Skin epidermis (tissue), 12 donors: ENCODE measurements at regions not wholly inside any gene's neighbourhood (a gene's known extent, or its start where the extent isn't known, plus 50 kb on each side); places are given as distances from the start of the nearest gene placed in this dataset.

Source experiments
- H3K27ac ChIP-seq, 21 experiments: fragments of 200-600 bp; sonication (generic) in 11 of 21; one replicate each; pipeline ENCODE4 v1.5.0; 2020; ENCODE audit warnings: mild to moderate bottlenecking in 3 of 21, inconsistent platforms in 2 of 21, moderate library complexity in 2 of 21
- H3K4me3 ChIP-seq, 7 experiments: fragments of 200-600 bp; sonication (generic) in 2 of 7; one replicate each; pipeline ENCODE4 v1.5.0; 2020; ENCODE audit warnings: inconsistent platforms in 2 of 7, mild to moderate bottlenecking in 2 of 7, moderate library complexity in 1 of 7

DNA sequence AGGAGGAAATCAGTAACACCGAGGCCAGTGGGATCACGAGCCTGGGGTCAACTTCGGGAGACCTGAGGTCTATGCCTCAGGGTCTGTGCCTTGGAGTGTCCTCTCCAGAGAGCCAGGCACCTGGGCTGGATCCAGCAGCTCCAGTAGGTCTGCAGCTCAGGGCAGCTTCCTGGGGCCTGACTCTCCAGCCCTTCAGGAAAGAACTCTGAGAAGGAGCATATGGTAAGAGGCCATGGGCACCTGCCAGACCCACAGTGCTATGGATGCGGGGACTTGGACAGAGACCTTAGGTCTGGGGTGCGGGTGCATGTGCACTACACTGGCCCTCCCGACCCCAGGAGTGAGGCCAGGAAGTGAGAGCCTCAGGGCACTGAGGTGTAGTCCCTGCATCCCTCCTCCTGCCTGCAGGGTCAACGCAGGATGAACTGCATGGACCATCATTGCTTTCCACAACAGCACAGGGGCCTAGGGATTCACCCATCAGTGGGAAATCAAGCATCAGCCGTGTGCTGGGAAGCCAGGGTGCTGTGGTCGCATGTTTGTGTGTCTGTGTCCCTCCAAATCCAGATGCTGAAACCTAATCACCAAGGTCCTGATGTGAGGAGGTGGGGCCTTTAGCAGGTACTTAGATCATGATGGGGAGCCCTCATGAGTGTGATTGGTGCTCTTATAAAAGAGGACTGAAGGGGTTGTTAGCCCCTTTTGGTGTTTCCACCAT is 210.9 kb upstream of the CST7 start:
- Histone ChIP-seq H3K4me3 (no peak overlapping the region), H3K27ac (no peak overlapping the region)

DNA sequence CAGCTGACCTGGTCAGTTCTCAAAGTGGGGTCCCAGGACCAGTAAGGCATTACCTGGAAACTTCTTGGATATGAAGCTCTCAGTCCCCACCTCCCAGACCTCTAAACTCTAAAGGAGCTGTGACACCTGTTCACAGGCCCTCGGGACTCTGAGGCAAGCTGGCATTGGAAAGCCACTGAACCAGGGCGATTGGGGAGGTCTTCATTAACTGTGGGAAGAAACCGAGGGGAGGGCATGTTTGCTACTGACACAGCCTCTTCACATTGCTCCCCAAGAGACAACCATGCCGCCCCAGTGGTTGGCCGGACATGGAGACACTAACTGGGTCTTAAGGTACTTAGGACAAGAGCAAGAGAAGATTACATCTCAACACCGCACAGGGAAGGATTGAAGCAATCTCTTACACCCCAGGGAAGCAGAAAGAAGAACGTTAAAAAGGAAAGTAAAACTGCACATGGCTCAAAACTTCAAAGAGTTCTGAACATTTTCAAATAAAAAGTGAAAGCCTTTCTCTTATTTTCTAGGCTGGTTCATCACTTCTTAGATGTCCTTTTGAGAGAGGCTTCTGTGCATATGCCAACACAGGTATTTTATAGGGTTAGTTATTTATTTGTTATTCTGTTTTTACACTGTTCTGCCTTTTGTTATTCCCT is 210.0 kb upstream of the CST7 start:
- H3K4me3 ChIP-seq, result no peak overlapping the region
- no peak overlapping the region for H3K27ac ChIP-seq

DNA sequence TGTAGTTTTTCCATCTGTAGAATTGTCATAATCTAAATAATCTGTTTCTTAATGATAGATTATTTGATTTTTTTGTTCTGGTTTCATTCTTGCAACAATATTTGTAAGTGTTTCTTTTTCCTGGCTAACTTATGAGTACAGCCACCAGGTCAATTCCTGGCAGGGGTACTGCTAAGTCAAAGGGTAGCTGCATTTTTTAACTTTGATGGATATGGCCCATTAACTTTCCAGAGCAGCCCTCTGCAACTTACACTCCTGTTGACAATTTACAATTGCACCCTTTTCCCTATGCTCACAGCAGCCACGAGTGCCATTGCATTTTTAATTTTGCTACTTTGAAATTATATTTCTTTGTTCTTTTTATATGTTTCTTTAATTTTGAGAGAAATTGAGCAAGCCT is 209.3 kb upstream of the CST7 start:
- no peak overlapping the region for H3K27ac ChIP-seq

DNA sequence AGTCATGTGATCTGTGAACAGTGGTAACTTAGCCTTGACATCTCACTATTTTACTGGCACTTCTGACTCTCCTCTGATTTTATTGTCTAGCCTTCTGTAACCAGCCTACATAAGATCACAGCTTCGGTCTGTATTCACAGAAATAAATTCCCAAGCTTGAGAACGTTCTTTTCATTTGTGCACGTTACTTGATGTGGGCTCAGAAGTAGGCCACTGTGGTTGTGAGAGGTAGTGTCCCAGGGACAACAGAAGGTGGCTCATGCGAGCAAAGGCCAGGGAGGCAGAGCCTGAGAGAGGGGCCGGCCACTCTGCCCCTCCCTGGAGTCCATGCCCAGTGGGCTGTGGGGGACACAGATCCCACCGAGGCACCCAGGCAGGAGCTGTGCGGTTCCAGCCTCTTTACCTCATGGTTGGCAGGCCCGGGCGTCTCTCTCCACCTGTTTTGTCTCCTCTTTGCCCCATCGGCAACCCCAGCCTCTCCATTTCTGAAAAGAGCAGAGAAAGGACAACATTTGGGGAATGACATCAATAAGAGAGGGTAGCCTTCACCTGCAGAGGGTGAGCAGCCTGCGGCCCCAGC is 207.5 kb upstream of the CST7 start:
- no peak overlapping the region for H3K27ac ChIP-seq
- no peak overlapping the region for H3K4me3 ChIP-seq

More for the DNA sequence above, 209.3 kb upstream of the CST7 start:
- no peak overlapping the region for H3K4me3 ChIP-seq

DNA sequence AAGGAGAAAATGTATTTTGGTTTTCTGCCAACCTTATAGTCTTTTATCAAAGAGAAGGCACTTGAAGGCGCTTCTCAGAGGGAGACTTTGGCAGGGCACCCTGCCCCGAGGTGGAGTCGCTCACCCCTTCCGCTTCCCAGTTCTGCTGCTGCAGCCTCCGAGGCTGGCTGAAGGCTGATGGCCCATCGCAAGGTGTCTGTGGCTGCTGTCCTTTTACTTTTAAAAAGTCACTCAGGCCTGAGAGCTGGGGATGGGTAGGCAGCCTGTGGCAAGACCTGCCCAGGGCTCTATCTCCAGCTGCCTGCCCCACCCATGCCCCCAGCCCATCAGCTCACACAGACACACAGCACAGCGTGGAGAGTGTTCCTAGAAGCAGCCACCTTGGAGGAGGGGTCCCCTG is 206.6 kb upstream of the CST7 start:
- H3K4me3 ChIP-seq, result no peak overlapping the region
- H3K27ac ChIP-seq, result no peak overlapping the region

DNA sequence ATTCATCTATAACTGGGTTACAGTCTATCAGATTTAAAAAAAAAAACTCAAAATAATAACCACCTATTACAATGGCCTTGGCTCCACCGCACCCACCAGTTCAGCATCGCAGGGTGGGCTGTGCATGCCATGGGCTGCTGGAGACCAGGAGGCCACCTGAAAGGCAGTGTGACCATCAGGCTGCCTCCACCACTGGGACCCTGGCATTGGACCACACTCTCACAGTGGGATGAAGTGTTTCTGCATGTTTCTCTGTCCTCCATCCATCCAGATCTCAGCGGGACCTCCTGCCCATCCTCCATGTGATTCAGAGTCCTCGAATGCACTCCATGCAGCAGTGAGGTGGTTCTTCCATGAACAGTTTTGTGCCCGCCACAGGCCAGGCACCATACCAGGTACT is 206.1 kb upstream of the CST7 start:
- Histone ChIP-seq H3K4me3 (no peak overlapping the region), H3K27ac (no peak overlapping the region)

DNA sequence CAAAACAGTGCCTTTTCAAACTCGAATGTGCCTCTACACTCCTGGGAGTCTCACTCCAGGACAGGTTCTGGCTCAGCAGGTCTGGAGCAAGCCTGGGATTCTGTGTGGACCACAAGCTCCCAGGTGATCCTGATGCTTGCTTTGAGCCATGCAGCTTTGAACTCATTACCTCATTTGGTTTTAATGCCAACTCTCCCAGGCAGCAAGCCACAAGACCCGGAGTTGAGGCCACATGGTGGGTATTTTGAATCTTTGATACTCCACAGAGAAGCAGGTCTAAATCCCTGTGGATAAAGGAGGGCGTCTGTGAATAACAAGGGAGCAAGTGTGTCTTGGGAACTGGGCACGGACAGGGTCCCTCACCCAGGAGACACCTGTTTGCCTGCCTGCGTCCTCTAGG is 205.4 kb upstream of the CST7 start:
- Histone ChIP-seq H3K27ac (no peak overlapping the region), H3K4me3 (no peak overlapping the region)

DNA sequence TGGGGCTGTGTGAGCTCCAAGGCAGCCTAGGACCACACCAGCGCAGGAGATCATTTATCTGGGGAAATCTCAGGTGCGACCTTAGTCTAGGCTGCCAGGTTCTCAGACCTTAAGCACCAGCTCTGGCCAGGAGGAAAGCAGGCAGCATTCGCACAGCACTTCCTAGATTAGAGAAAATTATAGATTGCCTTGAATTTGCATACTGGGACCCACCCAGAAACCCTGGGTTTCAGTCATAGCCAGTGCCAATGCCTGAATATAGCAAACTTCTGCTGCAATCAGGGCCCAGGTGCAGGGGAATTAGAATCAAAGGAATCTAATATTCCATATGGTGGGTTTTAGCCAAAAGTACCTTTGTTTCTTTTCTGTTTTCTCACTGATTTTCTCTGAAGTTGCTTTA is 204.3 kb upstream of the CST7 start:
- H3K4me3 ChIP-seq, result no peak overlapping the region

DNA sequence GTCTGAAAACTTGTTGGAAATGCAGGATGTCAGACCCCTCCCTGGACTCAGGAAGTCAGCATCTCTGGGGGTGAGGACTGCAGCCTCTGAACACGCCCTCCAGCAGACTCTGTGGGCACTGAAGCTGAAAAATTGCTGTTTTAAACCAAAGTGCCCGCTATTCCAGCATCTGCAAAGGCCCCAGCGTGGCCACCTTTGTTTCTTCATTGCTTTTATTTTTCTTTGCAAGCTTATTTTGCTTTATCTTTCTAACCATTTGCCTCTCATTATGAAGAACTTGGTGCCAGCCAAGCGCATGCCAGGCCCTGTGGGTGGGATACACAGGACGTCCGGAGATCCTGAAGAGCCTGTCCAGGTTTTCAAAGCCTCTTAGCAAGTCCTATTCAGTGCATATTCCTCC is 203.9 kb upstream of the CST7 start:
- no peak overlapping the region for H3K27ac ChIP-seq

More for the DNA sequence above, 204.3 kb upstream of the CST7 start:
- no peak overlapping the region for H3K27ac ChIP-seq

DNA sequence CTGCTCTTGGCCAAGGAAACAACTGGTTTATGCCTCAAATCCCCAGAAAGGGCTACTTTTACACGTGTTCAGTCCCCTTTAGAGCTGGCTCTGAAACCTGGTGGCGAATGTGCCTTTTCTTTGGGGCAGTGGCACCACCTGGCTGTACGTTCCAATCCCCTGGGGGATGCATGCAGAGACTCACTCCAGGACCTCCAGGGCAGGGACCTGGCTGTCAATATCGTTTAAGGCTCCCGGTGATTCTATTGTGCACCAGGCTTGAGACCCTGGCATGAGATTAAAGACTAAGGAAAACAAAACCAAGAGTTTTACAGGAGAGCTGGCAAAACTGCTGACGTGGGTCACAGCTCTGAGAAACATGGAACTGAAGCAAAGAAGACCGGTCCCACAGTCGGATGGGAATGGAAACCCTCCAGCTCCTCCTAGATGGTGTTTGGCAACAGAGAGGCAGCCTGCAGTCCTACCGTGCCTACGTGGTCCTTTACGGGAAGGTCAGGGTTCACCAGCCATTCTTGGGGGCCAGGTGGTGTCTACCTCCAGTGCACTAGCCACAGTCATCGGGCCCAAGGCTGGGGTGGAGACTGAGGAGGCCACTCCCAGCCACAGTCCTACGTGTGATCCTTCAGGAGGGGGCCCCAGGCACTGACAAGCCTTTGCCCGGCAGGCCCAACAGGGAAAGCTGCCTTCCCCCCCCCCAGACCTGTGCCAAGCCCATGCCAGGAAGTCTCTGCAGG is 203.3 kb upstream of the CST7 start:
- Histone ChIP-seq H3K4me3 (no peak overlapping the region), H3K27ac (no peak overlapping the region)

More for the DNA sequence above, 203.9 kb upstream of the CST7 start:
- no peak overlapping the region for H3K4me3 ChIP-seq

DNA sequence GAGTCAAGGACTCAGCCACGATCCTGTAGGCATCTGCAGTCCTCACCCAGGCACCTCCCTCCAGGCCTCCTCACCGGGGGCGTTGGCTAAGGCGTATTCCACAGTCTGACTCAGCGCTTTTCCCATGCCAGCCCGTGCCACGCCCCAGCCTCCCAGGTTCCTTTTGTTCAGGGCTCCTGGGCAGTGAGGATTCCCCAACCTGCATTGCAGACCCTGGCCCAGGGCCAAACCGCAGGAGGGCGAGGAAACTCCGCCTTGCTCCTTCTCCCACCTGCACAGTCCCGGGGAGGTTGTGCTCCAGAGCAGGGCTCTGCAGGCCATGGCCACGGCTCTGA is 202.8 kb upstream of the CST7 start:
- Histone ChIP-seq H3K4me3 (no peak overlapping the region), H3K27ac (no peak overlapping the region)

DNA sequence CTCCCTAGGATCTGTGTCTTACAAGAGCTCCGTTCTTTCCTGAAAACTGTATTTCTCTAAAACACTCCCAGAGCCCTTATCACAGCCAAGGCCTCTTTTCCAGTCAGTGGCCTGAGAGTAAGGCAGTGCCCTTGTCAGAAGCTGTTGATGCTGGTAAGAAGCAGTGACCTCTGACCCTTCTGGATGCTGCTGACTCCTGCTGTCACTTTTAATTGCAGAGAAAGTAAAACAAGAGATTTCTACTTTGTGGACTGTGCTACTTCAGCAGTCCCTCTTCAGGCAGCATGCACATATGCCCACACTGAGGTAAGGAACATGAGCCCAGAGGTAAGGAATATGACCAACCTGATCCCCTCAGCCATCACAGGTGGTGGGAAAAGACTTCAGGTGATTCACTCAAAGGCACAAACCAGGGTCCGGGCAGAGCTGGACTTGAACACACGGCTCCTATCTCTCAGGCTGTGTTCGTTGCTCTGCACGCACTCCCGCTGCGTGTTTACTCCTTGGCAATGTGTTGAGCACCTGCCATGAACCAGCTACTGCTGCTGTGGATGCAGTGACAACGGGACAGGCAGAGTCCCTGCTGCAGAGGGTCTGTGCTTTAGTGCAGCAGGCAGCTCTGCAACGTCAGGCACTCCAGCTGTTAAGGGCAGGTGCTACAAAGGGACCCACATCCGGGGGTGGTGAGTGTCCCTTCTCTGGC is 201.9 kb upstream of the CST7 start:
- Histone ChIP-seq H3K4me3 (no peak overlapping the region), H3K27ac (no peak overlapping the region)

DNA sequence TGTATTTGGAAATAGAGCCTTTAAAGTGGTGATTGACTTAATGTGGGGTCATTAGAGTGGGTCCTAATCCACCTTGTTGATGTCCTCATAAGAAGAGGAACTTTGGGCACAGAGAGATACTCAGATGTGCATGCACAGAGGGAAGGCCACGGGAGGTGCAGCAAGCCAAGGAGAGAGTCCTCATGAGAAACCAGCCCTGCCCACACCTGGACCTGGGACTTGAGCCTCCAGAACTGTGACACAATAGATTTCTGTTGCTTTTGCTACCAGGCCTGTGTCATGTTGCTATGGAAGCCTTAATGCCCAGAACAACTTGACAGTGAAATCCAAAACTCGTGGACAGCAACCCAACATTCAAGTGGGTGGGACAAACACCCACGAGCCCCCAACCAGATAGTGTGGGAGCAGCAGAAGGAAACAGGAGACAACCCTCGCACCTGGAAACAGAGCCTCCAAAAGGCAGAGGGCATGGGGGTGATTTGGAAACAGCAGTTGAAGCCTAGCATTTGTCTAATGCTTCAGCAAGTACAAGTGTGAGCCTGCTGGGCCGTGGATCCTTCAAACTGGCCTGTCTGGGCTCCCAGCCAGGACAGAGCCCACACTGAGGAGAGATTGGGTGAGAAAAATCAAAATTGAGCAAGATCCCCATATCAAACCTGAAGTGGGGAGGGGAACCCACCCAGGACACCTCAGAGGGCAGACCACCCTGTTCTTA is 201.0 kb upstream of the CST7 start:
- Histone ChIP-seq H3K27ac (no peak overlapping the region), H3K4me3 (no peak overlapping the region)

DNA sequence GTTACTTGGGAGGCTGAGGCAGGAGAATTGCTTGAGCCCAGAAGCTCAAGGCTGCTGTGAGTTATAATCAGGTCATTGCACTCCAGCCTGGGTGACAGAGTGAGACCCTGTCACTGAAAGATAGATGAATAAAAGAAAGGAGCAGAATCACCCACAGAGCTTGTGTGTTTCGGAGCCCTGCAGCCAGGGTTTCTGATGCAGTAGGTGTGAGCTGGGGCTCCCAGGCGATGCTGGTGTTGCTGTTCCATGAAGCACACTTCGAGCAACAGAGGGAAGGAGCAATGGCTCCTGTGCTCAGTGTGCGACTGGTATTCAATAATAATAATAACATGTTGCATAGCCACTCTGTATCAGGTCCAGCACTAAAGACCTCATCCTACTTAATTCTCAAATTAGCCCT is 197.5 kb upstream of the CST7 start:
- no peak overlapping the region for H3K4me3 ChIP-seq
- no peak overlapping the region for H3K27ac ChIP-seq

DNA sequence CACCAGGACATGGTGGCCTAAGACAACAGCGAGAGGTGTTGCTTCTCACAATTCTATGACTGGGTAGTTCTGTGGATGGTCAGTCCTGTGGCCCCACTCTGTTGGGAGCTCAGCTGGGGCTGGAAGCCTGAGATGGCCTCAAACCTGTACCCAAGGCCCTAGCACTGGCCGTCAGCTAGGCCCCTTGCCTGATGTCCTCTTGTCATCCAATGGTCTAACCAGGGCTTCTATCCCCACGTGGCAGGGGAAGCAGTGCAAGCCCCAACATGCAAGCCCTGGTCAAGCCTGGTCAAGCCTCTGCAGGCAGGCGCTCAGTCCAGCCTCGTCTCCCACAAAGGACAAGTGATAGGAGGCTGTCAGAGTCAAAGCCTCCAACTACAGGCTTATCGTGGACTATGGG is 196.5 kb upstream of the CST7 start:
- no peak overlapping the region for H3K27ac ChIP-seq

DNA sequence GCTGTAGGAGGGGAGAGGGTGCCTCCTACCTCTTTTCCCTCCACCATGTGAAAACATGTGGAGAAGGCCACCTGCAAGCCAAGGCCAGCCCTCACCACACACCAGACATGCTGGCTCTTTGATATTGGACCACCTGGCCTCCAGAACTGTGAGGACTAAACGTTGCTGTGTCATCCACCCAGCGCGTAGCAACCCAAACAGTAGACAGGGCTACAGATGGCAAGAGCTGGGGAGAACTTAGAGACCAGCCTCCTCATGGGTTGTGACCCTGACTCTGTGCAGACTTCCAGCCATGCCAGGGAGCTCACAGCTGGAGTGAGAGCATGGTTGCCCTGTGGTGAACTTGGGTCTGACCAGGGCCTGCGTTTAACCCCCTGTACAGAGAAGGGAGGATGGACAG is 195.9 kb upstream of the CST7 start:
- no peak overlapping the region for H3K4me3 ChIP-seq
- no peak overlapping the region for H3K27ac ChIP-seq

More for the DNA sequence above, 196.5 kb upstream of the CST7 start:
- H3K4me3 ChIP-seq, result no peak overlapping the region

DNA sequence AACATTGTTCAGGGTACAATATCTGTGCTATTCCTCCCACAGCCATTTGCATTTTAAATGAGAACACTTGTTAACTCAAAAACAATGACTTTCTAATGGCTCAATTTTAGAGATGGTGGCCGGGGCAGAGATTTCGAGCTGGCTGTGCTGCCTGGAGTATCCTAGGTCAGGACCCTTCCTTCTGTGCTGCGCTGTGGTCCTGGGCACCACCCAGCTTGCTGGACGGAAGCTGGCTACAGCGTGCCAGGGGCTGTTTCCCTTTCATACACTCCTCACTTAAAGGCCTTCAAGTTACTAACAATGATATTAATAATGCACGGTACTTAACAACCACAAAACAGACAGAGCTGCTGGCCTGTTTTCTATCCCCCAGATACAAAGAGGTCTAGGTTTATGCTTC is 194.4 kb upstream of the CST7 start:
- Histone ChIP-seq H3K4me3 (no peak overlapping the region), H3K27ac (no peak overlapping the region)

DNA sequence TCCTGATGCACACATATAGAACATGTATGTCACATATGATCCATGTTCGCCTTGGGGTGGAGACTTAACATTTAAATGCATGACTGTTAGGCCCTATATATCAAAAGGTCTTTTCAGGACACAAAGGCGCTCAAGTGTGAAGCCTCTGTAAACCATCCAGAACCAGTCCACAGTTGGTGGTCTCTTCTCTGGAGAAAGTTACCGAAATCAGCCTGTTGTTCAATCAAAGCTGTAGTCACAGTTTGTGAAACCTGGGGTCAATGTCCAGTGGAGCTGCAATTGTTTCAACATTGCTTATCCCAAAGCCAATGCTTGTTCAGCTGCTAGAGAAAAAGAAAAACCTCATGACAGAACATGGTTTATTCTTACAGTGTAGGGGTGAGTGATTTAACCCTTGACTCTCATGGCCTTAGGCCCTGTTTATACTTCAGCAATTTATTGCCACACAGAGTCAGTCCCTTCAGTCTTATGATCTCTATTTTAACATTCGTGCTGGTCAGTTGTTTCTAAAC is 193.6 kb upstream of the CST7 start:
- Histone ChIP-seq H3K4me3 (no peak overlapping the region), H3K27ac (no peak overlapping the region)

DNA sequence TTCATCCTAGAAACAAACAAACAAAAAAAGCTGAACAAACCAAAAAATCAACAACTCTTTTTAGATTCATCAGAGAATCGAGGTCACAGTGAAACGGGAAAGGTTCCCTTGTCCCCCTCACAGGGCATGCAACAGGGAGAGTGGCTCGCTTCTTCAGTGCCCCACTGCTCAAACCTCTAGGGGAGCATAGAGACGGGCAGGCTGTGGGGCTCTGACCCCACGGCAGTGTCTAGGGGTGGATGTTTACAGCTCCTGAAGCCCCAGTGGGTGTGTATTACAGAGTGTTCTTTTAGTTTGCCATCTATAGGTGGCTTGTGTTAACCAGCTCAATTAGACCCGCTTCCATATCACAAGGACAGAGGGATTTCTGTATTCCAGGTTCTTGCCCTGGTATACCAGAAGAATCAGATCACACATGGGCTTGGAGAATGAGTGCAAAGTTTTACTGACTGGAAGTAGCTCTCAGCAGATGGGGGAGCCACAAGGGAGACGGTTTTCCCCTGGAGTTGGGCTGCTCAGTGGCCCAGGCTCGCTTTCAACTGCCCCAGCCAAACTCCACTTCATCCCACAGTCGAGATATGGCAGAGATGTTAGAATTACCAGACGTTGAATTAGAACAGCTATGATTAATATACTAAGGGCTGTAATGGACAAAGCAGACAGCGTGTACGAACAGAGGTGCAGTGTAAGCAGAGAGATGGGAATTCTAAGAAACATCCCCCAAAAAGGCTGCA is 192.6 kb upstream of the CST7 start:
- Histone ChIP-seq H3K27ac (no peak overlapping the region), H3K4me3 (no peak overlapping the region)
